ENCODE measurements at regions not wholly inside any gene's neighbourhood (a gene's known extent, or its start where the extent isn't known, plus 50 kb on each side); places are given as distances from the start of the nearest gene placed in this dataset.

- TF ChIP-seq CTCF (IDR thresholded peaks at IDR 0.05): no peak
- Histone ChIP-seq H3K4me3 (no peak overlapping the region), H3K4me1 (no peaks in the 10 kb centered on the region), H3K36me3 (no peaks in the 10 kb centered on the region), H3K27ac (no peak overlapping the region), H3K27me3 (no peaks in the 10 kb centered on the region), H3K9me3 (no peaks in the 10 kb centered on the region)
- intact Hi-C loops (cut with DNase I): no loop called here
- DNase-seq (no peak), ATAC-seq (no peak)
These were observed 83.2 kb upstream of the RGS4 start for GRCh38 chr1:162985816-162986435.

GRCh38 chr1:162984699-162985098 is 84.5 kb upstream of the RGS4 start:
- H3K9me3 ChIP-seq: no peaks in the 10 kb centered on the region
- DNase-seq: no peak

GRCh38 chr1:162983671-162984425 is 85.3 kb upstream of the RGS4 start:
- no peaks in the 10 kb centered on the region for H3K9me3 ChIP-seq
- ATAC-seq (no peak), DNase-seq (no peak)
- H3K36me3 ChIP-seq: no peaks in the 10 kb centered on the region
- no peak overlapping the region for H3K27ac ChIP-seq
- H3K4me3 ChIP-seq: no peak overlapping the region
- intact Hi-C loops (cut with DNase I): no loop called here
- H3K4me1 ChIP-seq: no peaks in the 10 kb centered on the region
- TF ChIP-seq CTCF (IDR thresholded peaks at IDR 0.05): no peak
- H3K27me3 ChIP-seq: no peaks in the 10 kb centered on the region

More at GRCh38 chr1:162984699-162985098, 84.5 kb upstream of the RGS4 start:
- Histone ChIP-seq H3K27ac (no peak overlapping the region), H3K4me3 (no peak overlapping the region), H3K27me3 (no peaks in the 10 kb centered on the region), H3K36me3 (no peaks in the 10 kb centered on the region), H3K4me1 (no peaks in the 10 kb centered on the region)
- intact Hi-C loops (cut with DNase I): no loop called here
- TF ChIP-seq CTCF (IDR thresholded peaks at IDR 0.05): no peak
- no peak for ATAC-seq

GRCh38 chr1:162982364-162982763 is 86.8 kb upstream of the RGS4 start:
- Histone ChIP-seq H3K4me1 (no peaks in the 10 kb centered on the region), H3K27me3 (no peaks in the 10 kb centered on the region), H3K4me3 (no peak overlapping the region), H3K36me3 (no peaks in the 10 kb centered on the region), H3K27ac (no peak overlapping the region), H3K9me3 (no peaks in the 10 kb centered on the region)
- no peak for ATAC-seq
- no peak for TF ChIP-seq CTCF (IDR thresholded peaks at IDR 0.05)
- intact Hi-C loops (cut with DNase I): no loop called here
- no peak for DNase-seq

GRCh38 chr1:162977944-162978568 is 91.1 kb upstream of the RGS4 start:
- no peak for ATAC-seq
- no peak for TF ChIP-seq CTCF (IDR thresholded peaks at IDR 0.05)
- no peak for DNase-seq
- H3K4me1 ChIP-seq: no peaks in the 10 kb centered on the region
- no peaks in the 10 kb centered on the region for H3K9me3 ChIP-seq
- H3K27me3 ChIP-seq: no peaks in the 10 kb centered on the region
- no peak overlapping the region for H3K4me3 ChIP-seq
- H3K27ac ChIP-seq: no peak overlapping the region
- intact Hi-C loops (cut with DNase I): no loop called here
- H3K36me3 ChIP-seq: no peaks in the 10 kb centered on the region

All from upper lobe of right lung (tissue), 1 donor.